ENCODE measurements at regions not wholly inside any gene's neighbourhood (a gene's known extent, or its start where the extent isn't known, plus 50 kb on each side); places are given as distances from the start of the nearest gene placed in this dataset.

GRCh38 chr13:72185776-72186175 is 318.8 kb upstream of the DACH1 start:
- DNase-seq (ENCODE audit: low read depth in 4 of 4, low spot score in 3 of 4): no peak

GRCh38 chr13:72181661-72182060 is 314.7 kb upstream of the DACH1 start:
- DNase-seq (ENCODE audit: low read depth in 4 of 4, low spot score in 3 of 4): no peak

GRCh38 chr13:72180253-72180952 is 313.4 kb upstream of the DACH1 start:
- no peak for DNase-seq (ENCODE audit: low read depth in 4 of 4, low spot score in 3 of 4)

- no peak for DNase-seq (ENCODE audit: low read depth in 4 of 4, low spot score in 3 of 4)
These were observed 307.5 kb upstream of the DACH1 start for GRCh38 chr13:72174549-72174948.

GRCh38 chr13:72170571-72170970 is 303.6 kb upstream of the DACH1 start:
- no peak for DNase-seq (ENCODE audit: low read depth in 4 of 4, low spot score in 3 of 4)

DNA sequence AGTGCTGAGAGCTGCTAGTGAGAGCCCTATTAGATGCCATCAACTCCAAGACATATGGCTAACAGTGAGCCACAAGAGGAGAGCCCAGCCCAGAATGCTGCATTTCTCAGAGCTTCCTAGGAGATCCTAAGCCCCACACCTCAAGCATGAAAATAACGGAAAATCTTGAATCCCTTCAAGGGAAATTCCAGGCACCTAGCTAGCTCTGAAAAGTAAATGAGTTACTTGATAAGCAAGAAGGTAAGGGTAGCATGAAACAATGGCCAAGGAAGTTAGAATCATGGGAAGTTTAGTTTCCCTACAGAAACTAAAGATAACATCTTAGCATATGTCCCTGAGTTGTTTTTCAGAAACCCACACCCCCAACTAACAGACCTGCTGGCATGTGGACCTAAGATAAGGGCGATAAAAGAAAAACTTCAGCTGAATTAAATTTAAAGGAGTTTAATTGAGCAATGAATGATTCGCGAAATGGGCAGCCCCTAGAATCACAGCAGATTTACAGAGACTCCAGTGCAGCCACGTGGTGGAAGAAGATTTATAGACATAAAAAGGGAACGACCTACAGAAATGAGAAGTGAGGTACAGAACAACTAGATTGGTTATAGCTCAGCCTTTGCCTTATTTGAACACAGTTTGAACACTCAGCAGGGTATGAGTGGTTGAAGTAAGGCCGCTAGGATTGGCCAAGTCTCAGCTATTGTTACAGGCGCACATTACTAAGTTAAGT is 301.3 kb upstream of the DACH1 start:
- DNase-seq (ENCODE audit: low read depth in 4 of 4, low spot score in 3 of 4): no peak

DNA sequence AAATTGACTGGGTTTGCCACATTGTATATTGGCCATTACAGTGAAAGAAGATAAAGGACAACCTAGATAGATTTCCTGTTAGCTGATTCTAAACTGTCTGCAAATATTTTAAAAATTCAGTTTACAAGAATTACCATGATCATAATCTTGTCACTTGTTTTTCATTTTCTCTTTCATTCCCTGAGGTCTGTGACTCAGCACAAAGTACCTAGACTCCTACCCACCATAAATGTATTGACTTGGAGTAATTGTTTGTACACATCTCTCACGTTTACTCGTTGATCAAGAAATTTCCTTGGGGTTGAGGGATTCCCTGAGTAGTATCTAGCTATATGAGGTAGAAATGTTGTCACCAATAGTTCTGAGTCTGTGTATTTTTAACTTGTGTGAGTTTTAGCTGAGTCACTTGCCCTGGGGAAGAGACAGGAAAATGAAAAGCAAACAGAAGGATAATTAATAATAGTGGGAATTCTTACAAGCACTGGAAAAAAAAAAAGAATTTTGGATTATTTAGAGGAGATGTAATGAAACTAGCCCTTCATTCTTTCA is 299.2 kb upstream of the DACH1 start:
- no peak for DNase-seq (ENCODE audit: low read depth in 4 of 4, low spot score in 3 of 4)

GRCh38 chr13:72165276-72165675 is 298.3 kb upstream of the DACH1 start:
- DNase-seq (ENCODE audit: low read depth in 4 of 4, low spot score in 3 of 4): no peak

- no peak for DNase-seq (ENCODE audit: low read depth in 4 of 4, low spot score in 3 of 4)
These were observed 297.8 kb upstream of the DACH1 start for GRCh38 chr13:72164811-72165210.

DNA sequence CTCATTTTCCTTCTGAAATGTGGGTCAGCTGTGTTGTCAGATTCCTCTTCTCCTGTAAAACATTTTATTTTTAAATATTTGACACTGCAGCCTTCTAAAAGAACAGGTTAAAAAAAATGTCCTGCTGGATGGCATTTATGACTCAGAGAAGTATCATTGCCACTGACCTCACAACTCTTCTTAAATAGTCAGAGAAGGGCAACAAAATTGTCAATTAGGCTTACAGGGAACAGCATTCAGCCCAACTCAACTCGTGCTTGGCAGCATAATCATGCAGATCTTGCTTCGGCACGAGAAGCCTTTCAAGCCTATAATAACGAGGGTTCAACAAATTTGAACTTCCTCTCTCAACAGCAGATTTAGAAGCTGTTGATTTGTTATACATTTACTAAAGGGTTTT is 296.7 kb upstream of the DACH1 start:
- no peak for DNase-seq (ENCODE audit: low read depth in 4 of 4, low spot score in 3 of 4)

- no peak for DNase-seq (ENCODE audit: low read depth in 4 of 4, low spot score in 3 of 4)
These were observed 294.0 kb upstream of the DACH1 start for GRCh38 chr13:72160977-72161376.

- DNase-seq (ENCODE audit: low read depth in 4 of 4, low spot score in 3 of 4): no peak
These were observed 289.8 kb upstream of the DACH1 start for GRCh38 chr13:72156760-72157159.

- no peak for DNase-seq (ENCODE audit: low read depth in 4 of 4, low spot score in 3 of 4)
These were observed 286.3 kb upstream of the DACH1 start for GRCh38 chr13:72153272-72153671.

DNA sequence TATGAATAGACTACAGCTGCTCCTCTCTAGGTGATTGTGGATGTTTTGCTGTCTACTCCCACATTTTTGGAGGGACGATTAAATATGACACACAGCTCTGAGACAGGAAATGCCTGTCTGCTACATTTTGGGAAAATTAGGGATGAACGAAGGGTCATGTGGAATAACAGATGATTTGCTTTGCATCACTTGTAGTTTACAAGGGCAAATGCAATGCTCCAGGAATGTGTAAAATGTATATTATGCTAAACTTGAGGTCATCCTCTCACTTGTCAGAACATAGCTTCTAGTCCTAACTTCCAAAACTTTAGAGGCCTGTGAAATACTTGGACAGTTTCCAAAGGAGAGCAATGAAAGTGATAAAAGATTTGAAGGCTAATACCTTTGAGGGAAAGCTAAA is 284.2 kb upstream of the DACH1 start:
- DNase-seq (ENCODE audit: low read depth in 4 of 4, low spot score in 3 of 4): no peak

GRCh38 chr13:72150502-72150901 is 283.5 kb upstream of the DACH1 start:
- no peak for DNase-seq (ENCODE audit: low read depth in 4 of 4, low spot score in 3 of 4)

- no peak for DNase-seq (ENCODE audit: low read depth in 4 of 4, low spot score in 3 of 4)
These were observed 282.7 kb upstream of the DACH1 start for GRCh38 chr13:72149701-72150100.

- no peak for DNase-seq (ENCODE audit: low read depth in 4 of 4, low spot score in 3 of 4)
These were observed 279.8 kb upstream of the DACH1 start for GRCh38 chr13:72146816-72147215.

- DNase-seq (ENCODE audit: low read depth in 4 of 4, low spot score in 3 of 4): no peak
These were observed 278.4 kb upstream of the DACH1 start for GRCh38 chr13:72145383-72145782.

- DNase-seq (ENCODE audit: low read depth in 4 of 4, low spot score in 3 of 4): no peak
These were observed 277.6 kb upstream of the DACH1 start for GRCh38 chr13:72144636-72145035.

DNA sequence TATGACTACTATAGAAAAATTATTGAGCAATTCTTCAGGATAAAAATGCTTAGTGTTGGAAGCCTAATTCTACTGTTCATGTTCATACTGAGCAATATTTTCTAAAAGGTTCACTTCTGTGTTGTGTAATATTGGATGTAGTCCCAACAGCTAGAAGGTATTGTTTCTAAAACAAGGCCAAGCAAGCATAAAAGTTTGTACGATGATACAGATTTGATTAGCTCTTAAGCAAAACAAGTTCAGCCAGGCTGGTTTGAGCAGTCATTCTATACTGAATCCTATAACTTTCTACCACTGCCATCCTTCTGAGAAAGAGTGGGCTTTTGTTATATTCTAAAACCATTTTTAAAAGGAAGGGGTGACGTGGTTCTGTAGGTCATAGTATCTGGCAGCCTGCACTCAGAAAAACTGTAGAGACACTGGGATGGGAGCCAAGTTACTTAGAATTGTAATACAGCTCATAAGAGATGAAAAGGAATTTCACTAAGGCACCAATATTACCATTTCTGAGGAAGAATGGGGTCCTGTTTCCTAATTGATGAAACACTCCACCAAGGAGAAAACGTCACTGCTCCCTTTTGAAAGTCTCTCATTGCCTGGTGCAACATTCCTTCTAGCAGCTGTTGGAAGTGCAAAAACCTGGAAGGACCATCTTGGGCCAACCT is 275.0 kb upstream of the DACH1 start:
- DNase-seq (ENCODE audit: low read depth in 4 of 4, low spot score in 3 of 4): no peak

GRCh38 chr13:72139192-72139591 is 272.2 kb upstream of the DACH1 start:
- DNase-seq (ENCODE audit: low read depth in 4 of 4, low spot score in 3 of 4): no peak

DNA sequence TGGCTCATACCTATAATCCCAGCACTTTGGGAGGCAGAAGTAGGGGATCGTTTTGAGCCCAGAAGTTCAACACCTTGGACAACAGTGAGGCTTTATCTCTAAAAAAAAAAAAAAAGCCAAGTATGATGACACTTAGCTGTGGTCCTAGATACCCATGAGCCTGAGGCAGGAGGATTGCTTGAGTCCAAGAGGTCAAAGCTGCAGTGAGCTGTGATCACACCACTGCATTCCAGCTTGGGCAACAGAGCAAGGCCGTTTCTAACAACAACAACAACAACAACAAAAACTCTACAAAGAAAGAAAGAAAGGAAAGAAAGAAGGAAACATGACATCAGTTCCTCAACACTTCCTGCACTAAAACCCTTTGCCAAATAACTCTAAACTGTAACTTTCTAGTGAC is 265.1 kb upstream of the DACH1 start:
- no peak for DNase-seq (ENCODE audit: low read depth in 4 of 4, low spot score in 3 of 4)
